GM12878 (cell line): ENCODE measurements at regions not wholly inside any gene's neighbourhood (a gene's known extent, or its start where the extent isn't known, plus 50 kb on each side); places are given as distances from the start of the nearest gene placed in this dataset.

Experiments used
- BMI1 ChIP-seq: fragments of 450-650 bp; IDR thresholded peaks from 2 replicates; pipeline ENCODE4 v1.6.1; 2016; ENCODE audit warnings: mild to moderate bottlenecking, moderate library complexity, borderline replicate concordance
- CREM ChIP-seq: IDR thresholded peaks from 2 replicates; pipeline ENCODE4 v1.6.1; 2014; ENCODE audit warnings: antibody characterized with exemption, low read depth
- HDAC6 ChIP-seq: fragments of 200-600 bp; sonication (generic); IDR thresholded peaks from one replicate; pipeline ENCODE4 v1.8.0; 2017; ENCODE audit warnings: antibody characterized with exemption; ENCODE audit not compliant: unreplicated experiment
- JUND ChIP-seq: IDR thresholded peaks from 2 replicates; pipeline ENCODE4 v1.6.1; 2012; ENCODE audit warnings: low read depth, mild to moderate bottlenecking, low read length, improper control_type of control experiment, moderate library complexity
- KLF5 ChIP-seq: fragments of 450-650 bp; IDR thresholded peaks from 2 replicates; pipeline ENCODE4 v1.6.1; 2014; ENCODE audit warnings: mild to moderate bottlenecking; ENCODE audit not compliant: partially characterized antibody
- MEF2A ChIP-seq: IDR thresholded peaks from 2 replicates; pipeline ENCODE4 v1.6.1; 2011; ENCODE audit warnings: low read depth, mild to moderate bottlenecking, low read length, moderate library complexity; ENCODE audit not compliant: insufficient read depth
- NBN ChIP-seq: fragments of 450-650 bp; IDR thresholded peaks from 2 replicates; pipeline ENCODE4 v1.6.1; 2016
- NR2C1 ChIP-seq: fragments of 450-650 bp; IDR thresholded peaks from 2 replicates; pipeline ENCODE4 v1.6.1; 2017; ENCODE audit warnings: antibody characterized with exemption, mild to moderate bottlenecking, moderate library complexity
- POLR2A ChIP-seq: IDR thresholded peaks from 2 replicates; pipeline ENCODE4 v1.6.1; 2011; ENCODE audit warnings: low read depth, mild to moderate bottlenecking, low read length
- ZNF217 ChIP-seq: fragments of 450-650 bp; IDR thresholded peaks from 2 replicates; pipeline ENCODE4 v1.6.1; 2017; ENCODE audit warnings: antibody characterized with exemption, mild to moderate bottlenecking
- TF ChIP-seq, protein P1 (sequence below), 3 experiments: IDR thresholded peaks in 2 of 3; conservative IDR thresholded peaks in 1 of 3; 2 replicates each; pipeline ENCODE4 v1.5.1; 2011; ENCODE audit warnings: low read depth in 3 of 3, low read length in 3 of 3, mild to moderate bottlenecking in 3 of 3, control low read depth in 2 of 3, moderate library complexity in 2 of 3, inconsistent platforms in 1 of 3, mixed read lengths in 1 of 3; ENCODE audit not compliant: control insufficient read depth in 2 of 3, insufficient read depth in 1 of 3; ENCODE audit errors: extremely low read depth in 1 of 3

DNA sequence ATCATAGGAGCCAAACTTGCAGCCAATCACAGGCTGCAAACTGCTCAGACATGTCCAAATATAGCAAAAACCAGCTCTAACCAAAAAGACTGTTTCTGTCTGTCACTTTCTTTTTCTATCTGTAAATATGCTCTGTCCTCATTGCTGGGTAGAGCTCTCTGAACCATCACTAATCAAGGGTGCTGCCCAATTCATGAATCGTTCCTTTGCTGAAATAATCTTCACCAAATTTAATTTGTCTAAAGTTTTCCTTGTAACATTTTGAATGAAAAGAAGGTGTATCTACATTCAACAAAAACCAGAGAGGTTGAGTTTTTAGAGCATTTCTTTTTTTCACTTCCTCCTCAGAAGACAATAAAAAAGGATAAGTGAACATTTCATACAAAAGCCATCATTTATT is 1221.7 kb upstream of the ADGRL2 start:
- TF ChIP-seq BMI1 (no peak), CREM (no peak), KLF5 (no peak), MEF2A (no peak), JUND (no peak), POLR2A (no peak), ZNF217 (no peak), HDAC6 (no peak), NR2C1 (no peak), NBN (no peak)
- TF ChIP-seq, protein P1, sequence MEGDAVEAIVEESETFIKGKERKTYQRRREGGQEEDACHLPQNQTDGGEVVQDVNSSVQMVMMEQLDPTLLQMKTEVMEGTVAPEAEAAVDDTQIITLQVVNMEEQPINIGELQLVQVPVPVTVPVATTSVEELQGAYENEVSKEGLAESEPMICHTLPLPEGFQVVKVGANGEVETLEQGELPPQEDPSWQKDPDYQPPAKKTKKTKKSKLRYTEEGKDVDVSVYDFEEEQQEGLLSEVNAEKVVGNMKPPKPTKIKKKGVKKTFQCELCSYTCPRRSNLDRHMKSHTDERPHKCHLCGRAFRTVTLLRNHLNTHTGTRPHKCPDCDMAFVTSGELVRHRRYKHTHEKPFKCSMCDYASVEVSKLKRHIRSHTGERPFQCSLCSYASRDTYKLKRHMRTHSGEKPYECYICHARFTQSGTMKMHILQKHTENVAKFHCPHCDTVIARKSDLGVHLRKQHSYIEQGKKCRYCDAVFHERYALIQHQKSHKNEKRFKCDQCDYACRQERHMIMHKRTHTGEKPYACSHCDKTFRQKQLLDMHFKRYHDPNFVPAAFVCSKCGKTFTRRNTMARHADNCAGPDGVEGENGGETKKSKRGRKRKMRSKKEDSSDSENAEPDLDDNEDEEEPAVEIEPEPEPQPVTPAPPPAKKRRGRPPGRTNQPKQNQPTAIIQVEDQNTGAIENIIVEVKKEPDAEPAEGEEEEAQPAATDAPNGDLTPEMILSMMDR (IDR thresholded peaks at IDR 0.05 in 2 of 3, conservative IDR thresholded peaks at IDR 0.05 in 1 of 3; ENCODE audit: control insufficient read depth in 2 of 3, extremely low read depth in 1 of 3, insufficient read depth in 1 of 3, low read depth in 3 of 3, low read length in 3 of 3), result no peak
